ENCODE measurements at regions not wholly inside any gene's neighbourhood (a gene's known extent, or its start where the extent isn't known, plus 50 kb on each side); places are given as distances from the start of the nearest gene placed in this dataset.

GRCh38 chr1:199264283-199264682 is 625.4 kb downstream of the PTPRC start:
- Histone ChIP-seq H3K27me3 (ENCODE audit: control insufficient read depth, insufficient read depth, low read length) (no peaks in the 10 kb centered on the region), H3K9ac (ENCODE audit: low read length in 3 of 3) (no peak overlapping the region), H3K36me3 (ENCODE audit: control insufficient read depth in 2 of 3, insufficient read depth in 3 of 3, low read length in 3 of 3) (no peaks in the 10 kb centered on the region), H3K4me3 (ENCODE audit: low read length in 3 of 3) (no peak overlapping the region), H3K4me1 (ENCODE audit: control insufficient read depth in 2 of 3, insufficient read depth in 2 of 3, low read depth in 1 of 3, low read length in 3 of 3) (no peaks in the 10 kb centered on the region), H3K9me3 (ENCODE audit: control insufficient read depth in 2 of 3, insufficient read depth in 1 of 3, low read length in 3 of 3) (no peaks in the 10 kb centered on the region), H3K27ac (ENCODE audit: low read depth in 2 of 2, low read length in 2 of 2) (no peak overlapping the region)
- FAIRE-seq = no peak
- TF ChIP-seq CTCF (IDR thresholded peaks at IDR 0.05; ENCODE audit: borderline replicate concordance, extremely low read depth, insufficient read depth) = no peak
- intact Hi-C loops (cut with DNase I) = no loop called here
- DNase-seq = no peak

GRCh38 chr1:199264911-199265310 is 626.1 kb downstream of the PTPRC start:
- Histone ChIP-seq H3K4me3 (ENCODE audit: low read length in 3 of 3) (no peak overlapping the region), H3K9me3 (ENCODE audit: control insufficient read depth in 2 of 3, insufficient read depth in 1 of 3, low read length in 3 of 3) (no peaks in the 10 kb centered on the region), H3K4me1 (ENCODE audit: control insufficient read depth in 2 of 3, insufficient read depth in 2 of 3, low read depth in 1 of 3, low read length in 3 of 3) (no peaks in the 10 kb centered on the region), H3K9ac (ENCODE audit: low read length in 3 of 3) (no peak overlapping the region), H3K27ac (ENCODE audit: low read depth in 2 of 2, low read length in 2 of 2) (no peak overlapping the region), H3K36me3 (ENCODE audit: control insufficient read depth in 2 of 3, insufficient read depth in 3 of 3, low read length in 3 of 3) (no peaks in the 10 kb centered on the region), H3K27me3 (ENCODE audit: control insufficient read depth, insufficient read depth, low read length) (no peaks in the 10 kb centered on the region)
- DNase-seq (no peak), FAIRE-seq (no peak)
- no peak for TF ChIP-seq CTCF (IDR thresholded peaks at IDR 0.05; ENCODE audit: borderline replicate concordance, extremely low read depth, insufficient read depth)
- intact Hi-C loops (cut with DNase I) = no loop called here

DNA sequence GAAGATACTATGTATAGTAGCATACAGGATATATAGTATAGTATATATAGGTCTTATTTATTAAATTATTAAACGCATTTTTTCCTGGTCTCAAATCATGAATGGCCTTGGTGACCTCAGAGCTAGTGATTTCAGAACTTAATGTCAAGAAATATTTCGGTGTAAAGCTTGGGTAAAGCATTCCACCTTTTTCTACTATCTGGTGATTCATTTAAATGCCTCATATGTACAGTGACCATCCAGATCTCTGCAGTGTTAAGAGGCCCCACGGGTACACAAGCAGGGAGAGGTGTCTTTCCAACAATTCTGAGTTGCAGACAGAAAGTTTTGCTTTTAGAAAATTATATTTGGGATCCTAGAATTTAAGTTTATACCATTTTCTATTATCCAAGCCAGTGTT is 626.5 kb downstream of the PTPRC start:
- FAIRE-seq (peak; percentile 27), DNase-seq (no peak)
- Histone ChIP-seq H3K9me3 (ENCODE audit: control insufficient read depth in 2 of 3, insufficient read depth in 1 of 3, low read length in 3 of 3) (no peaks in the 10 kb centered on the region), H3K9ac (ENCODE audit: low read length in 3 of 3) (no peak overlapping the region), H3K36me3 (ENCODE audit: control insufficient read depth in 2 of 3, insufficient read depth in 3 of 3, low read length in 3 of 3) (no peaks in the 10 kb centered on the region), H3K27ac (ENCODE audit: low read depth in 2 of 2, low read length in 2 of 2) (no peak overlapping the region), H3K4me1 (ENCODE audit: control insufficient read depth in 2 of 3, insufficient read depth in 2 of 3, low read depth in 1 of 3, low read length in 3 of 3) (no peaks in the 10 kb centered on the region), H3K4me3 (ENCODE audit: low read length in 3 of 3) (no peak overlapping the region), H3K27me3 (ENCODE audit: control insufficient read depth, insufficient read depth, low read length) (no peaks in the 10 kb centered on the region)
- no peak for TF ChIP-seq CTCF (IDR thresholded peaks at IDR 0.05; ENCODE audit: borderline replicate concordance, extremely low read depth, insufficient read depth)
- intact Hi-C loops (cut with DNase I) = no loop called here

DNA sequence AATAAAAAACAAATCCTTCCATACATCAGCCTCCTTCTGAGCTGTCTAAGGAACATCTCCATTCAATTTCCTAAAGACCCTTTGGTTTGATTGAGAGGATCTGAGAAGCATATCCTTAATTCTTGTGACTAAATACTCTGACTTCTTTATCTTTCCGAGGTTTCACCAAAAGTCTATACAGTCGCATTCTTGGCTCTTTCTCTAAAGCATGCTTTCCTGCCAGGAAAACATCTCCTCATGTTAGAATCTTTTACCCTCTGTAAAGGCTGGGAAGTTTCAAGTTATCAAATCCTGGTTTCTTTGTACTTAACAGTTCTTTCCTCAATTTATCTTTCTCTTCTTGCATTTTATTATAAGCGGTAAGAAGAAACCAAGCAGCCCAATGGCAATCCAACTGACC is 630.4 kb downstream of the PTPRC start:
- Histone ChIP-seq H3K4me1 (ENCODE audit: control insufficient read depth in 2 of 3, insufficient read depth in 2 of 3, low read depth in 1 of 3, low read length in 3 of 3) (no peaks in the 10 kb centered on the region), H3K36me3 (ENCODE audit: control insufficient read depth in 2 of 3, insufficient read depth in 3 of 3, low read length in 3 of 3) (no peaks in the 10 kb centered on the region), H3K9ac (ENCODE audit: low read length in 3 of 3) (no peak overlapping the region), H3K4me3 (ENCODE audit: low read length in 3 of 3) (no peak overlapping the region), H3K27me3 (ENCODE audit: control insufficient read depth, insufficient read depth, low read length) (no peaks in the 10 kb centered on the region), H3K27ac (ENCODE audit: low read depth in 2 of 2, low read length in 2 of 2) (no peak overlapping the region), H3K9me3 (ENCODE audit: control insufficient read depth in 2 of 3, insufficient read depth in 1 of 3, low read length in 3 of 3) (no peaks in the 10 kb centered on the region)
- intact Hi-C loops (cut with DNase I) = no loop called here
- FAIRE-seq (no peak), DNase-seq (no peak)
- TF ChIP-seq CTCF (IDR thresholded peaks at IDR 0.05; ENCODE audit: borderline replicate concordance, extremely low read depth, insufficient read depth) = no peak

Data from kidney (tissue), 13 donors.